GM13976 (cell line): ENCODE measurements at regions not wholly inside any gene's neighbourhood (a gene's known extent, or its start where the extent isn't known, plus 50 kb on each side); places are given as distances from the start of the nearest gene placed in this dataset.

Experiments
- DNase-seq: peaks from one replicate; pipeline ENCODE4 v3.0.0; 2012; ENCODE audit warnings: low spot score
- in situ Hi-C: fragments of 300-500 bp; cut with MboI; formaldehyde crosslinking; loops from one replicate; pipeline ENCODE4 v1.12.0; 2022; ENCODE audit warnings: low sequenced_read_pairs, mixed read lengths, inconsistent platforms; ENCODE audit not compliant: unreplicated experiment
- TF ChIP-seq, protein P1 (sequence below): IDR thresholded peaks from 2 replicates; pipeline ENCODE4 v1.5.1; 2012; ENCODE audit warnings: borderline replicate concordance, mild to moderate bottlenecking; ENCODE audit not compliant: insufficient read depth; ENCODE audit errors: extremely low read depth, missing control alignments, control extremely low read depth

DNA sequence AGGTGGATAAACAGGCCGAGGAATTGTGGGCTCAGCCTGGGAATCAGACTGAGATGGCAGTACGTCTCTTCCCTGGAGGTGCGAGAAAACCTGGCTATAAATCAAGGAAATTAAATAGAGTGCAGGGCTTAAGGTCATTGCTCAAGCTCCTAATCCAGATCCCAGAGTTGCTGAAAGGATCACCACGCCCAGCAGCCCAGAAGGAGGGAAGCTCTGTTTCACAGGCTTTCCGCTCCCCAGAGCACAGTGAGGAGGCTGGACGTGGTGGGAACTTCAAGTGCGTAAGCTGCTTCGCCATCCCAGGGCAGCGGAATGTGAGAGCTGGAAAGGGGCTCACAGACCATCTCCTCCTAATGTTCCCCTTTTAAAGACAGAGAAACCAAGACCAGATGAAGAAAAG is 651.6 kb upstream of the TBX3 start:
- TF ChIP-seq, protein P1, sequence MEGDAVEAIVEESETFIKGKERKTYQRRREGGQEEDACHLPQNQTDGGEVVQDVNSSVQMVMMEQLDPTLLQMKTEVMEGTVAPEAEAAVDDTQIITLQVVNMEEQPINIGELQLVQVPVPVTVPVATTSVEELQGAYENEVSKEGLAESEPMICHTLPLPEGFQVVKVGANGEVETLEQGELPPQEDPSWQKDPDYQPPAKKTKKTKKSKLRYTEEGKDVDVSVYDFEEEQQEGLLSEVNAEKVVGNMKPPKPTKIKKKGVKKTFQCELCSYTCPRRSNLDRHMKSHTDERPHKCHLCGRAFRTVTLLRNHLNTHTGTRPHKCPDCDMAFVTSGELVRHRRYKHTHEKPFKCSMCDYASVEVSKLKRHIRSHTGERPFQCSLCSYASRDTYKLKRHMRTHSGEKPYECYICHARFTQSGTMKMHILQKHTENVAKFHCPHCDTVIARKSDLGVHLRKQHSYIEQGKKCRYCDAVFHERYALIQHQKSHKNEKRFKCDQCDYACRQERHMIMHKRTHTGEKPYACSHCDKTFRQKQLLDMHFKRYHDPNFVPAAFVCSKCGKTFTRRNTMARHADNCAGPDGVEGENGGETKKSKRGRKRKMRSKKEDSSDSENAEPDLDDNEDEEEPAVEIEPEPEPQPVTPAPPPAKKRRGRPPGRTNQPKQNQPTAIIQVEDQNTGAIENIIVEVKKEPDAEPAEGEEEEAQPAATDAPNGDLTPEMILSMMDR: no peak
- in situ Hi-C loops: no loop called here
- DNase-seq: no peak

DNA sequence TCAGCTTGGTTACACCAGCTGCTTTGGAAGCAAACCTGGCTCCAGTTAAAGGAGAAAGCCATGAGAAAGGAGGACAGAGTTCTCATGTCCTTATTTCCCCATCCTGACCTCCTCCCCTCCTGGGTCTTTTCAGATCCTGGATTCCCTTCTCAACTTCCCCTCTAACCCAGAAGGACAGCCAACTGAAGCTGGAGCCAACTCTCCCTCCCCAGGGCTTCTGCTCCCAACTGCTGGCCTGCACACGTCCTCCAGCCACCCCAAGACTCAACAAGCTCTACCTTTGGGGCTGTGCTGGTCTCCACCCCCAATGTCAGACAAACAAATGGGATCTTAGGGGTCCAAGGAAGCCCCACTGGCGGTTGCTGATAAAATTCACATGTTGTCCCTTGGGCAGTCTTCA is 651.1 kb upstream of the TBX3 start:
- TF ChIP-seq, protein P1: no peak
- in situ Hi-C loops: no loop called here
- DNase-seq: no peak

DNA sequence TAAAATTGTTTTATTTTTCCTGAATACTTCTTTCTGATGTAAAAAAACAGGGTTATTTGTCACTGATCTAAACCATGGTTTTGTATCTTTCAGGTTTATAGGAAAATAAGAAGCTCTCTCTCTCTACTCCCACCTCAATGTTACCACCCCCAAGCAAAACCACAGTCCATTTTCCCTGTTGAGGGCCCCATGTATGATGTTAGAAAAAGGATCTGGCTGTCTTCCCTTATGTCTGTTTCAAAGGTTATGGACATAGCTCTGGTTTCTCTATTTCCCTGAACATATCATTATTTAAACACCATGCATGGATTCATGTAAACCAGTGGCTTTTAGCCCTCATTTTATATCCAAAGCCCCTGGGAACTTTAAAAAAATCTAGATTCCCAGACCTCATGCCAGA is 649.0 kb upstream of the TBX3 start:
- TF ChIP-seq, protein P1: no peak
- DNase-seq: no peak
- in situ Hi-C loops: no loop called here

DNA sequence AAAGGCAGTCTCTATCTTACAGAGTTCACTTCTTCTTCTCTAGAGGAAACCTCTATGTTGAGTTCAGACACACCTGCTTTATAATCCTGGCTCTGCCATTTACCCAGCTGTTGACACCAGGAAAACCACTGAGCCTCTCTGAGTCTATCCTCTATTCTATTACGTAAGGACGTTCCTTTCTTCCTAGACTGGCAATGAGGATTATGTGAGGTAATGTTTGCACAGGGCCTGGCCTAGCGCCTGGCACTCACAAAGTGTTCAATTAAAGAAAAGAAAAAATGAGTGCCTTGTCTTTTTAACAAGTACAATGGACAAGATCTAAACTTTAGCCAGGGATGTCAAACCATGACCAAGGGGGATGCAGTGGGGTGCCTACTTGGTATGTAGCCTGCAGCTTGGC is 641.9 kb upstream of the TBX3 start:
- in situ Hi-C loops: no loop called here
- no peak for DNase-seq
- TF ChIP-seq, protein P1: no peak

DNA sequence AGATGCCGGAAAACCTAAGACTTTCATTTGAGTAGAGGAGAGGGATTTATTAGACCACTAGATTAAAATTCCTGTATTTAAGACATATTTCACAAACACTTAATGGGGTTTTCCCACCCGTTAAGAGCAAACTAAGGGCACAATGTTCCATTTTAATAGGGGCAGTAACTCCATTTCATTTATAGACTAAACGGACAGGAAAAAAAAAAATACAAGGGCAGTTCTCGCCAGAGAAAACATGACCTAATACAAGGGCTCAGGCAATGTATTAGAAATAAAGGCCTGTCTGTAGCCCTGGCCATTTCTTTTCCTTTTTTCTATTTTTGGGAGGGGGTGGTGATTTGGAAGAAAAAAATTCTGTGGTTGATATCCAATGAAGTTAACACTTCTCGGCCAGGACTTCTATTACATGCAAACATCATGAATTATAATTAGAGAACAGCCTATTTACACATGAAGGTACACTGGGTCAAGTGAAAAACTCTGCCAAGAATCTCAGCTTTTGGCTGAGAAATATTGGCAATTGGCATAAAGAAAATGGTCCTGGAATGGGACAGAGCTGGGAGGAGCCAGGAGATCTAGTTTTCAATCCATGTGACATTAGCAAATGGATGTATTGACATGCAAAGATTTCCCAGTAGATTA is 641.1 kb upstream of the TBX3 start:
- in situ Hi-C loops: no loop called here
- DNase-seq: no peak
- TF ChIP-seq, protein P1: no peak

DNA sequence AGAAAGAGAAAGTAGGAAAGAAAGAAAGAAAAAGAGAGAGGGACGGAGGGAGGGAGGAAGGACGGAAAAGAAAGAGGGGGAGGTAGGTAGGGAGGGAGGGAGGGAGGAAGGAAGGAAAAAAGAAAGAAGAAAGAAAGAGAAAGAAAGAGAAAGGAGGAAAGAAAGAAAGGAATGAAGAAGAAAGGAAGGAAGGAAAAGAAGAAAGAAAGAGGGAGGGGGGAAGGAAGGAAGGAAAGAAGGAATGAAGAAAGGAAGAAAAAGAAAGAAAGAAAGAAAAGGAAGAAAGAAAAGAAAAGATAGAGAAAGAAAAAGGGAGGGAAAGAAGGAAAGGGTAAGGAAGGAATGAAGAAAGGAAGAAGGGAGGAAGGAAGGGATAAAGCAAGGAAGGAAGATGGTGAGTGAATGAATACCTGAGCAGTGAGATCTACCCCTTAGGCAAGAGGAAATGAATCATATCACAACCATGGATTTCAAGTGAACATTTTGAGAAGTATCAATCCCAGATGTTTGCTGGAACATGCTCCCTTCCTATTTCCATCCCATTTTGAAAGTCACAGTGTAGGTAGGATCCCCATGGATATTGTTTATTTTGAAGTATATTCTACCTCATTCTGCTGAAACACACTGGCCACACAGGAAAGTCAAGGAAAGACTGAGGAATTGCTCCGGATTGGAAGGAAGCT is 639.4 kb upstream of the TBX3 start:
- TF ChIP-seq, protein P1: no peak
- DNase-seq: no peak
- in situ Hi-C loops: no loop called here
